ENCODE measurements at regions not wholly inside any gene's neighbourhood (a gene's known extent, or its start where the extent isn't known, plus 50 kb on each side); places are given as distances from the start of the nearest gene placed in this dataset.

GRCh38 chrY:15385178-15385577 is 860.8 kb downstream of the NLGN4Y start:
- no peak overlapping the region for H3K4me3 ChIP-seq (ENCODE audit: low read length)
- TF ChIP-seq CTCF (IDR thresholded peaks at IDR 0.05; ENCODE audit: insufficient read depth, low read depth, low read length, missing control alignments) = no peak
- no peak for DNase-seq (ENCODE audit: low read depth)

- no peak for TF ChIP-seq CTCF (IDR thresholded peaks at IDR 0.05; ENCODE audit: insufficient read depth, low read depth, low read length, missing control alignments)
- DNase-seq (ENCODE audit: low read depth) = peak; percentile 40
- no peak overlapping the region for H3K4me3 ChIP-seq (ENCODE audit: low read length)
Observed at GRCh38 chrY:15397556-15398280, 873.4 kb downstream of the NLGN4Y start.

GRCh38 chrY:15402451-15402850 is 878.1 kb downstream of the NLGN4Y start:
- no peak for TF ChIP-seq CTCF (IDR thresholded peaks at IDR 0.05; ENCODE audit: insufficient read depth, low read depth, low read length, missing control alignments)
- no peak for DNase-seq (ENCODE audit: low read depth)
- H3K4me3 ChIP-seq (ENCODE audit: low read length) = no peak overlapping the region

GRCh38 chrY:15404551-15404950 is 880.2 kb downstream of the NLGN4Y start:
- no peak for TF ChIP-seq CTCF (IDR thresholded peaks at IDR 0.05; ENCODE audit: insufficient read depth, low read depth, low read length, missing control alignments)
- H3K4me3 ChIP-seq (ENCODE audit: low read length) = no peak overlapping the region
- DNase-seq (ENCODE audit: low read depth) = no peak

GRCh38 chrY:15415165-15415564 is 890.8 kb downstream of the NLGN4Y start:
- no peak for TF ChIP-seq CTCF (IDR thresholded peaks at IDR 0.05; ENCODE audit: insufficient read depth, low read depth, low read length, missing control alignments)
- no peak overlapping the region for H3K4me3 ChIP-seq (ENCODE audit: low read length)
- DNase-seq (ENCODE audit: low read depth) = peak; percentile 38

- peak; percentile 1 for DNase-seq (ENCODE audit: low read depth)
- no peak overlapping the region for H3K4me3 ChIP-seq (ENCODE audit: low read length)
- TF ChIP-seq CTCF (IDR thresholded peaks at IDR 0.05; ENCODE audit: insufficient read depth, low read depth, low read length, missing control alignments) = no peak
Observed at GRCh38 chrY:15418613-15419012, 894.3 kb downstream of the NLGN4Y start.

- peak overlapping the region; percentile 36 for H3K4me3 ChIP-seq (ENCODE audit: low read length)
- TF ChIP-seq CTCF (IDR thresholded peaks at IDR 0.05; ENCODE audit: insufficient read depth, low read depth, low read length, missing control alignments) = no peak
- DNase-seq (ENCODE audit: low read depth) = peak; percentile 27
Observed at GRCh38 chrY:15424665-15425132, 900.4 kb downstream of the NLGN4Y start.
